ENCODE measurements at regions not wholly inside any gene's neighbourhood (a gene's known extent, or its start where the extent isn't known, plus 50 kb on each side); places are given as distances from the start of the nearest gene placed in this dataset.

DNA sequence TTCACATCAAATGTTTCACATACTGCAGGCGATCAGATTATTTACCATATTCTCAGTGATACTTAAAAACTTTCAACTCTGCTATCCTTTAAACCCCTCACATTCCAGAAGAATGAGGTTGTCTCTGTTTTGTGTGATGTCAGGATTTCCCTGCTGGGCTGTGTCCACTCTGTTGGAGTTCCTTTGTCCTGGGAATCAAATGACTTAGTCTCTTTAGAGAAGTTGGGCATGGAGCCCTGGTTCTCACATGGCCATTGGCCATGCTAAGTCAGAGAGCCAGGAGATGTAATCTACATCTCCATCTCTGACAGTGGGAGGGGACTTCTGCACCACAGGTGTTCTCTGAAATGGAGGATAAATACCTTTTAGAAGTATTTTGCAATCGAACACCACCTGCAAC is 205.1 kb upstream of the MAF start:
- TF ChIP-seq POLR2A (IDR thresholded peaks at IDR 0.05) (no peak), POLR2AphosphoS5 (IDR thresholded peaks at IDR 0.05) (no peak)
- TF ChIP-seq, protein P1, sequence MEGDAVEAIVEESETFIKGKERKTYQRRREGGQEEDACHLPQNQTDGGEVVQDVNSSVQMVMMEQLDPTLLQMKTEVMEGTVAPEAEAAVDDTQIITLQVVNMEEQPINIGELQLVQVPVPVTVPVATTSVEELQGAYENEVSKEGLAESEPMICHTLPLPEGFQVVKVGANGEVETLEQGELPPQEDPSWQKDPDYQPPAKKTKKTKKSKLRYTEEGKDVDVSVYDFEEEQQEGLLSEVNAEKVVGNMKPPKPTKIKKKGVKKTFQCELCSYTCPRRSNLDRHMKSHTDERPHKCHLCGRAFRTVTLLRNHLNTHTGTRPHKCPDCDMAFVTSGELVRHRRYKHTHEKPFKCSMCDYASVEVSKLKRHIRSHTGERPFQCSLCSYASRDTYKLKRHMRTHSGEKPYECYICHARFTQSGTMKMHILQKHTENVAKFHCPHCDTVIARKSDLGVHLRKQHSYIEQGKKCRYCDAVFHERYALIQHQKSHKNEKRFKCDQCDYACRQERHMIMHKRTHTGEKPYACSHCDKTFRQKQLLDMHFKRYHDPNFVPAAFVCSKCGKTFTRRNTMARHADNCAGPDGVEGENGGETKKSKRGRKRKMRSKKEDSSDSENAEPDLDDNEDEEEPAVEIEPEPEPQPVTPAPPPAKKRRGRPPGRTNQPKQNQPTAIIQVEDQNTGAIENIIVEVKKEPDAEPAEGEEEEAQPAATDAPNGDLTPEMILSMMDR (IDR thresholded peaks at IDR 0.05): no peak
